Endodermal cell (in vitro differentiated cells): ENCODE measurements at regions not wholly inside any gene's neighbourhood (a gene's known extent, or its start where the extent isn't known, plus 50 kb on each side); places are given as distances from the start of the nearest gene placed in this dataset.

ENCODE experiments used
- DNase-seq: peaks from one replicate; pipeline ENCODE4 v3.0.0-alpha.2; 2017
- H3K27ac ChIP-seq: 2 replicates; pipeline ENCODE4 v1.5.1; 2013; ENCODE audit warnings: mild to moderate bottlenecking, low read depth, low read length, moderate library complexity
- H3K27me3 ChIP-seq: 2 replicates; pipeline ENCODE4 v1.6.1; 2013; ENCODE audit warnings: mild to moderate bottlenecking, low read length, moderate library complexity; ENCODE audit not compliant: insufficient read depth, control insufficient read depth, poor library complexity, severe bottlenecking
- H3K36me3 ChIP-seq: 2 replicates; pipeline ENCODE4 v1.7.0; 2013; ENCODE audit warnings: mild to moderate bottlenecking, low read length, moderate library complexity; ENCODE audit not compliant: control insufficient read depth, insufficient read depth
- H3K4me1 ChIP-seq: one replicate; pipeline ENCODE4 v1.7.0; 2013; ENCODE audit warnings: low read length; ENCODE audit not compliant: control insufficient read depth, insufficient read depth
- H3K4me3 ChIP-seq: 2 replicates; pipeline ENCODE4 v1.5.1; 2013; ENCODE audit warnings: mild to moderate bottlenecking, low read length, moderate library complexity
- H3K9ac ChIP-seq: 2 replicates; pipeline ENCODE4 v1.6.1; 2013; ENCODE audit warnings: mild to moderate bottlenecking, low read length, moderate library complexity; ENCODE audit not compliant: poor library complexity, severe bottlenecking; ENCODE audit errors: extremely low read depth
- H3K9me3 ChIP-seq: 2 replicates; pipeline ENCODE4 v1.6.1; 2013; ENCODE audit warnings: mild to moderate bottlenecking, low read length, moderate library complexity; ENCODE audit not compliant: control insufficient read depth
- H3K27ac Mint-ChIP-seq: 2 replicates; pipeline ENCODE4 v1.8.0; 2020; ENCODE audit warnings: mixed read lengths
- H3K27me3 Mint-ChIP-seq: 2 replicates; pipeline ENCODE4 v1.8.0; 2021; ENCODE audit warnings: mild to moderate bottlenecking, mixed read lengths; ENCODE audit not compliant: insufficient read depth
- H3K36me3 Mint-ChIP-seq: 2 replicates; pipeline ENCODE4 v1.8.0; 2020; ENCODE audit warnings: low read depth, mixed read lengths
- H3K4me1 Mint-ChIP-seq: 2 replicates; pipeline ENCODE4 v1.8.0; 2020; ENCODE audit warnings: mixed read lengths
- H3K4me3 Mint-ChIP-seq: 2 replicates; pipeline ENCODE4 v1.8.0; 2020; ENCODE audit warnings: mild to moderate bottlenecking, moderate library complexity, mixed read lengths
- H3K9me3 Mint-ChIP-seq: 2 replicates; pipeline ENCODE4 v1.8.0; 2020; ENCODE audit warnings: mild to moderate bottlenecking, mixed read lengths
- CTCF ChIP-seq: fragments of 200-600 bp; sonication (generic); conservative IDR thresholded peaks from 2 replicates; pipeline ENCODE4 v1.5.0; 2021; ENCODE audit warnings: antibody characterized with exemption, mild to moderate bottlenecking
- WGBS, 2 experiments: methylation state at CpG; one replicate each; pipeline versions ENCODE4 v1.1.5 to v1.1.7; 2013; ENCODE audit warnings: missing lambda C conversion rate in 2 of 2, mixed read lengths in 1 of 2; ENCODE audit not compliant: insufficient coverage in 1 of 2, insufficient read length in 1 of 2; 5-methylcytosine and 5-hydroxymethylcytosine counted together

- no peak for DNase-seq
- peaks cover 27% of the 10 kb centered on the region for H3K4me1 Mint-ChIP-seq
- Histone ChIP-seq H3K9ac (no peak overlapping the region), H3K4me1 (peaks cover 8% of the 10 kb centered on the region), H3K36me3 (no peaks in the 10 kb centered on the region), H3K4me3 (no peak overlapping the region), H3K9me3 (no peaks in the 10 kb centered on the region), H3K27ac (no peak overlapping the region), H3K27me3 (no peaks in the 10 kb centered on the region)
- 96 to 100% methylated on average over 2 of the region's 2 CpGs for WGBS, 2 experiments
- H3K9me3 Mint-ChIP-seq = no peaks in the 10 kb centered on the region
- H3K36me3 Mint-ChIP-seq = no peaks in the 10 kb centered on the region
- TF ChIP-seq CTCF = no peak
- H3K27ac Mint-ChIP-seq = no peak overlapping the region
- no peak overlapping the region for H3K4me3 Mint-ChIP-seq
- no peaks in the 10 kb centered on the region for H3K27me3 Mint-ChIP-seq
Measured at GRCh38 chr15:67957435-67958132, 96.5 kb upstream of the PIAS1 start.

- H3K27ac ChIP-seq = peak overlapping the region; percentile 71
- Mint-ChIP-seq H3K4me3 (peak overlapping the region; percentile 66), H3K4me1 (peaks cover 14% of the 10 kb centered on the region), H3K27ac (no peak overlapping the region), H3K36me3 (no peaks in the 10 kb centered on the region), H3K27me3 (peaks cover 7% of the 10 kb centered on the region), H3K9me3 (no peaks in the 10 kb centered on the region)
- TF ChIP-seq CTCF = no peak
- no peaks in the 10 kb centered on the region for H3K9me3 ChIP-seq
- peaks cover 4% of the 10 kb centered on the region for H3K4me1 ChIP-seq
- H3K9ac ChIP-seq = no peak overlapping the region
- H3K27me3 ChIP-seq = no peaks in the 10 kb centered on the region
- peak; percentile 88 for DNase-seq
- peak overlapping the region; percentile 67 for H3K4me3 ChIP-seq
- WGBS, 2 experiments = 15 to 23% methylated on average over 9 to 30 of the region's 30 CpGs
- no peaks in the 10 kb centered on the region for H3K36me3 ChIP-seq
Measured at GRCh38 chr15:67967871-67968431, 86.2 kb upstream of the PIAS1 start.

GRCh38 chr15:67968564-67968963 is 85.6 kb upstream of the PIAS1 start:
- Histone ChIP-seq H3K36me3 (no peaks in the 10 kb centered on the region), H3K4me3 (peak overlapping the region; percentile 67), H3K27ac (peak overlapping the region; percentile 71), H3K9ac (no peak overlapping the region), H3K9me3 (no peaks in the 10 kb centered on the region), H3K4me1 (peaks cover 4% of the 10 kb centered on the region), H3K27me3 (no peaks in the 10 kb centered on the region)
- H3K27me3 Mint-ChIP-seq = peaks cover 7% of the 10 kb centered on the region
- no peaks in the 10 kb centered on the region for H3K36me3 Mint-ChIP-seq
- TF ChIP-seq CTCF = no peak
- DNase-seq = no peak
- no peaks in the 10 kb centered on the region for H3K9me3 Mint-ChIP-seq
- peak overlapping the region; percentile 66 for H3K4me3 Mint-ChIP-seq
- H3K27ac Mint-ChIP-seq = no peak overlapping the region
- 62 to 64% methylated on average over 3 to 6 of the region's 6 CpGs for WGBS, 2 experiments
- peaks cover 14% of the 10 kb centered on the region for H3K4me1 Mint-ChIP-seq
